COLO829 (cell line): ENCODE measurements at regions not wholly inside any gene's neighbourhood (a gene's known extent, or its start where the extent isn't known, plus 50 kb on each side); places are given as distances from the start of the nearest gene placed in this dataset.
A peak's percentile ranks its signal among the peaks of the same experiment; 100 is the strongest.
"Not testable (repeated sequence)": the region's sequence is repeated elsewhere in the genome, so short reads cannot be mapped to it uniquely, and the experiment has no call there.

Experiments
- DNase-seq: peaks from one replicate; pipeline ENCODE4 v3.0.0; 2012; ENCODE audit warnings: low spot score

DNA sequence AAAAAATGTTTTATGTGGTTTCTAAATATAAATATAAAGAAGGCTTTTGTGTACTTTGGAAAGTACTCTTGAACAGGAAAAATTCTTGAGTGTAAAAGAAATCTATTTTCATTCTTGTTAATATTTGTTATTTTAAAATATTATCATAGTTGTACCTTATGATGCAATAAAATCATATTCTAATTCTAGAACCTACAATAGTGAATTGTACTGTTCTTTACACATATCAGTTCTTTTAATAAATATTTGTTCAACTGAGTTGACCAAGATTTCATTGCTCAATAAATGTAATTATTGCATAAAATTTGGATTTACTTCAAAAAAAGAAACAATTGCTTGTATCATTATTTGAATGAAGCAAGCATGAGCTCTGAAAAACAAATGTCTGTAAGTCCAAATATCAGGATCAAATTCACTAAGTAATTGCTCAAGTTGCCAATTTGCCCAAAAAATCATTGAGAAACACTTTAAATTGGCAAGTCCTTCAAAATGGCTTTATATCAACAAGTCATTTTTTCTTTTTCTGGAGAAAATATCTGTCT lies 191.6 kb upstream of the SLC16A7 start:
- no peak for DNase-seq

DNA sequence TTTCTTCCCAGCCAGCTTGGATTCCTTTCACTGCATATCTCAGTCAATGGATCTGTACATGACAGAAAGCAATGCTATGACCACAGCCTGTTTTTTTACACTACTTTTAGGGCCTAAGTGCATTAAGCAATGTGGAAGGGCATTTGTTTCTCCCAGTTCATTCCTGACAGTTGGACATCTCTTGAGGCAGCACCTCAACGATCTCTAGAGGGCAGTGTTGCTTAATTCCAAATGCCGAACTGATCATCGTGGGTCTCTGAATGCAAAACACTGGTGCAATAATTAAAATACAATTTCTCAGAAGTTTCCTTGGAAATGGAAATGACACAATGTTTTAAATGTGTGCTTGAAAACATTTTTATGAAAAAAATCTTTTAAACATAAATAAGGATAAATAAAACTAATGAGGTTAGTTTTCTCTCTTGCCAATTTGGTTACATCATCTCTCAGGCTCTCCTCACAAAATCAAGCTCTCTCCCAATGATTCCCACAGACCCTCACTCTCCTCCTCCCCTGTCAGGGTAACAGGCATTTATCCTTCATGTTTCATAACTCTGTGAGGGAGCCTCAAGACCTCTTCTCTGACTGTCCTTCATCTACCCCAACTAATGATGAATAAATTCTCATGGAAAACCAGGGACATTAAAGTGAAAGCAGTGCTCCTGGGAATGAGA lies 192.4 kb upstream of the SLC16A7 start:
- peak; percentile 39 for DNase-seq

DNA sequence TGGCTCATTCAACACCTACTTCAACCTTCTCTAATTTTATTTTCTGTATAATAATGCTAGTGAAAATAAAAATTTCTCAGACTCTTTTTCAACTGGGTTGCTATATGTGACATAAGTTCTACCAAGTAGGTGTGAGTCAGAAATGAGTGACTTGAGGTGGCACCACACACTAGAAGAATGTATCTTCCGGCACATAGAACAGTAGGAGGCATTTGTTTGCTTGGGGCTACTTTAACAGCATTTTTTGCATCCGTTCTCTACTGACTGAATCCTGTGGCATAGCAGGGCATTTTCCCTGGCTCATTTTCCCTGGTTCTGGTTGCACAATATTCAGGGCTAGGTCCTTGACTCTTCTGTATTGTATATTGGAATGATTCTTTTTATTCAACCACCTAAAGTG lies 194.0 kb upstream of the SLC16A7 start:
- no peak for DNase-seq

DNA sequence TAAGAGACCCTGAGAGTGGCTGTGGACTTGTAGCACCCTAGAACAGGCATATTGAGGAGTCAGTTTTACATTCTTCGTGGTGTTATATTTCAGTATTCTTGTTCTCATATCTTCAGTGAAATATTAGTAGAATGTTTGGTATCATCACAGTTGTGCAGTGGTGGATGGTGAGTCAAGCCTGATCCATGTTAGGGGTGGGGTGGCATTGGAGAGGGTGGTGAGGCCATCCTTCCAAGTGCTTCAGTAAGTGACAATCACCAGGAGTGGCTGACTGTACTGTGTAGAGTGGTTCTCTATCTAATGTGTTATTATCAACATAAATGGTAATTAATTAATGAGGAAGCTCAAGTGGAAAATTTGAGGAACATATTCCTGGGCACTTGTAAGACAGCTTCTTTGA lies 197.7 kb upstream of the SLC16A7 start:
- DNase-seq, result no peak

DNA sequence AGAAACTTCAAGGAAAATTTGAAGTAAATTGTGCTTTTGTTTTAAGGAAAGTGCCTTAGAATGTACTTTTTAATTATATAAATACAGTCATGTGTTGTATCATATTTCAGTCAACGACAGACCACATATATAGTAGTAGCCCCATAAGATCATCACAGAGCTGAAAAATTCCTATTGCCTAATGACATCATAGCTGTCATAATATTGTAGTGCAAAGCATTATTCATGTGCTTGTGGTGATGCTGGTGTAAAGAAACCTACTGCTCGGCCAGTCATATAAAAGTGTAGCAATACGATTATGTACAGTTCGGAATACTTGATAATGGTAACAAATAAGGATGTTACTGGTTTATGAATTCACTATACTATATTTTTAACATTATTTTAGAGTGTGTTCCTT lies 198.9 kb upstream of the SLC16A7 start:
- no peak for DNase-seq

DNA sequence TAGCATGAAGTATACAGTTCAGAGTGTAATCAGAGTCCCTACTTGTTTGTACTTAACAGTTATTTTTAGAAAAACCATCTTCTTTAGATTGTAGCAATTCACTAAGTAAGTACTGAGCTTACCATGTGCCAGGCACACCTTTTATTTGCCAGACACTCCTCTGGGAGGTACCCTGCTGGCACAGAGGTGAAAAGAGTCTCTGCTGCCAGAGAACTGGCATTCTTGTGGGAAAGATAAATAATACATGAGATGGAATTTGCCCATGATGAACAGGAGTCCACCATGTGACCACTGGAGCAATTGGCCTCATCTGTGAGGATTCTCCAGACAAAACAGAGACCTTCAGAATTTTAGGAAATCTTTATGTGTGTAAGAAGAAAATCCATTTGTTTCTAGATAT lies 199.3 kb upstream of the SLC16A7 start:
- DNase-seq, result no peak

DNA sequence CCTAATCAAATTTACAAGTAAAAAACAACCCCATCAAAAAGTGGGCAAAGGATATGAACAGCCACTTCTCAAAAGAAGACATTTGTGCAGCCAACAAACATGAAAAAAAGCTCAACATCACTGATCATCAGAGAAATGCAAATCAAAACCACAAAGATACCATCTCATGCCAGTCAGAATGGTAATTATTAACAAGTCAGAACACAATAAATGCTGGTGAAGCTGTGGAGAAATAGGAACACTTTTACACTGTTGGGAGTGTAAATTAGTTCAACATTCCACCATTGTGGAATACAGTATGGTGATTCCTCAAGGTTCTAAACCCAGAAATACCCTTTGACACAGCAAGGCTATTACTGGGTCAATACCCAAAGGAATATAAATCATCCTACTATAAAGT lies 200.5 kb upstream of the SLC16A7 start:
- DNase-seq, result not testable (repeated sequence)

DNA sequence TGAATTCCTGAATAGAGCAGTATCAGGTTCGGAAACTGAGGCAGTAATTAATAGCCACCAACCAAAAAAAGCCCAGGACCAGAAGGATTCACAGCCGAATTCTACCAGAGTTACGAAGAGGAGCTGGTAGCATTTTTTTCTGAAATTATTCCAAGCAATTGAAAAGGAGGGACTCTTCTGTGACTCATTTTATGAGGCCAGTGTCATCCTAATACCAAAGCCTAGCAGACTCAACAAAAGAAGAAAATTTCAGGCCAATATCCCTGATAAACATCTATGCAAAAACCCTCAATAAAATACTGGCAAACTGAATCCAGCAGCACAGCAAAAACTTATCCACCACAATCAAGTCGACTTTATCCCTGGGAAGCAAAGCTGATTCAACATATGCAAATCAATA lies 202.3 kb upstream of the SLC16A7 start:
- no peak for DNase-seq

DNA sequence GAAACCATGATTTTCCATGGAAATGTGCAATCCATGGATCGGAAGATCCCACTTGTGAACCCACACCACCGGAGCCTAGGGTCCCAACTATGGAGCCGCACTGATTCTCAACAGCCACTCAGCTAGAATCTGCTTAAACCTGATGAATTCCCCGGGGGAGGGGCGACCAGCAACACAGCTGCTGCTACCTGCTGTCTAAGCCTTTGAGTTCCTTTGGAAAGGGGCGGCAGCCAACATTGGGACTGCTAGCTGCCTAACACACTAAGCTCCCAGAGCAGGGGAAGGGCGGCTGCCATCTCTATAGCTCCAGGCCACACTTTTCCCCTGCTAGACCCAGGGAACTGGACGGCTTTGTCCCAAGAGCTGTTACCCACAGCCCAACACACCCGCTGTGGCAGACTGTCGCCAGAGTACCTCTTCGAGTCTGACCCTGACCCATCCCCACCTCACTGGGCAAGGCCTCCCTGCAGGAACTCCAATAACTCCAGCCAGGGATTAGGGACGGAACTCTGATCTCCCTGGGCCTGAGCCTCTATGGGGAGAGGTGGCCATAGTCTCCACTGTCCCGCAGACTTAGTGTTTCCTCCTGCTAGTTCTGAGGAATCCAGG lies 205.8 kb upstream of the SLC16A7 start:
- no peak for DNase-seq

DNA sequence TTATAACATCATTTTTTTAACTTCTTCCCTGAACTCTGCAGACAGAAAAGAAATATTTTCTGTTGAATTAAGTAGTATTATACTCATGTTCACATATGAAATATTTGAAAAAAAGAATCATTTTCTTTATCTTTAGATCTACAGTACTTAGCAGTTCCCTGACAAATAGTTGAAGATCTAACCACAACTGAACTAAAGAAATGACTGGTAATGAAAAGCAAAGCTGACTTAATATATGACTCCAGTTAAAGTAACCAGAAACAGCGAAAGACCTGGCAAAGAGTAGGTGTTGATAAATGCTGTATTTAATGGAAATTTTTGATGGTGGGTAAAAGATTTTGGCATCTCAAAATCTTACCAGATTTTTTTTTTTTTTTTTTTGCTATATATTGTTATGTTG lies 207.1 kb upstream of the SLC16A7 start:
- no peak for DNase-seq

DNA sequence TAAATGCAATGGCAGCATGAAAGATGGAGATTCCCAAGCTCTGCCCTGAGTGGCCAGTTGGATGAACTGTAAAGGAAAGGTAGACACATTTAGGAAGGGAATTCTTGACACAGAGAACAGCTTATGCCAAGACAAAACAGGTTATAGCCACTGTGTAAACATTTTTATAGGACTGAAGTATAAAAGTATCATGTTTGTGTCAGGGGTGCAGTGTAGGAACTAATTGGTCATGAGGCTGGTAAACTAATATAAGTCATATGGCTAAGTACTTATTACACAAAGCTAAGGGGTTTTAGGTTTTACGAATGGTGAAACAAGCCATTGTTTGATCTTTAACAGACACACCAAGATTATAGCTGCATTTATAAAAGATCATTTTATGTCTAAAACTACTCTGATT lies 207.7 kb upstream of the SLC16A7 start:
- no peak for DNase-seq

DNA sequence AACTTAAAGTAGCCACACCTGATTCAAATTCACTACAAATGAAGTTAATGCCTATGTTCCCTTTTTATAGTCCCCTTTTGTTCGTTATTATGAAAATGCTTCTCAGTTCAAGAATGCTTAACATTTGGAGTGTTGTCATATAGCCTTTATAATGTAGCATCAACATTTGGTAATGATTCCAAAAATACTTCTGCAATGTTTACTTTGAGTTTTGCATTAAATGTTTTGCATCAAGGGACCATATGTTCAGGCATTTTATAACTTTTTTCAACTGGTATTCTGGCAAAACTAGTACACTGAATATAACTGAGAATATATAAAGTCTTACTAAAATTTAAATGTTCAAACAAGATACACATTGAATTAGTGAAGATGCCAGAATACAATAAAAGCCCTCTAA lies 209.6 kb upstream of the SLC16A7 start:
- no peak for DNase-seq

DNA sequence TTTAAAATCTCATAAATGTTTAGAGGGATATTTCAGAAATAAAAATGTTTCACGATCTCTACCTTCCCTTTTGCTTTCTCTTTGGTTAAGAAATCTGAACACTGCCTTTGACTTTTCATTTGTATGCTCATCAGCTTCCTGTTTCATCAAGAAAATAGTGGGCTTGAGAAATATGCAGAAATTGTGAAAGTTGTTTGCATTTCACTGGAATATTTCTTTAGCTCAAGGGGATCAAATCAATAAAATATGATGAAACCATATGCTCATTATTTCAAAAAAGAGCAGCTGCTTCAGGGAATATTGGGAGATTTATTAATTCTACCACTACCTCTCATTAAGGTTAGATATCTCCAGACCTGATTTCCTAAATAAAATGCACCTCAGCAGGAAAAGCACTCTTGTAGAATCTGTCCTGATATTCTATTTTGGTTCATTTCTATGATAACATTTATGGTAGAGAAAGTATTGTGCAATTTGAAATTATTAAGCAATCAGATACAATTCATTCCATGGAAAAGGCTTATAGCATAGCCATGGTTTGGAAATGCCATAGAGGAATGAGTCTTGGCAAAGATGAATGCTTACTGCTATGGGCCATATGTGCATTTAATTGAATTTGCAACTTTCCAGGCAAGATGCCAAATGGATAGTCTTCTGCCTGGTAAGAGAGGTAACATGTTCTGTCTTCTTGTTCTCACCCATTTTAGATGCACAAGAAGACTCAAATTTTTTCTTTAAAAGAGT lies 212.6 kb upstream of the SLC16A7 start:
- no peak for DNase-seq

DNA sequence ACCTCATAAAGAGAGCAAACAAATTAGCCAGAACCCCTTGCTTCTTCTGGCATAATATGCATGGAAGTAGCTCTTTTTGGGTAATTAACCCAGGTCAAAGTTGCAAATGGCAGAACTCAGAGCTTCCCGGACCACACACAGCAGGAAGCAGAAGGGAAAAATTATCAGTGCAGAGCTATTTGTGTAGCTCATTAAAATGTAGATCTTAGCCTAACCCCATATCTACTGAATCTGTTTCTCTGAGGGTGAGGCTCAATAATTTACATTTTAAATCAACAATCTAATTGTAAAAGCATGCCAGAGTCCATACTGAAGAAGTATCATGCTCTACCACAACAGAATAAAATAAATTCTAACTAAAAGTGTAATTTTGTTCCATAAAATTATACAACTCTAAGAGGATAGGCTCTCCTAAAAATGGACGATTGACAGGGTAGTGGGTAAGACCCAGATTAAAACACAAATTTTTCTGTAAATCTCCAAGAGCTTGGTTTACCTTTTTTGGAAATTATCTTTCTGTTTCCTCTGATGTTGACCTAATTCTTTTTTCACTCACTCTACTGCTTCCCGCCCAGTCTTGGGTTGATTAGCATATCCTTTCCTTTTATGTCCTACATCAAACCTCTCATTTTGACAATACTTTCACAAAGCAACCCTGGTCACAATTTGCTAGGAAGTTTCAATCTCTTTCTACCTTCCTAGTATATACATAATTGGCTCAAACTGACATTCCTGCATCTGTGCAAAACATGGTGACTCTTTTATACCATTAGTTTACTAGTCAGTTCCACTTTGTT lies 213.3 kb upstream of the SLC16A7 start:
- no peak for DNase-seq

DNA sequence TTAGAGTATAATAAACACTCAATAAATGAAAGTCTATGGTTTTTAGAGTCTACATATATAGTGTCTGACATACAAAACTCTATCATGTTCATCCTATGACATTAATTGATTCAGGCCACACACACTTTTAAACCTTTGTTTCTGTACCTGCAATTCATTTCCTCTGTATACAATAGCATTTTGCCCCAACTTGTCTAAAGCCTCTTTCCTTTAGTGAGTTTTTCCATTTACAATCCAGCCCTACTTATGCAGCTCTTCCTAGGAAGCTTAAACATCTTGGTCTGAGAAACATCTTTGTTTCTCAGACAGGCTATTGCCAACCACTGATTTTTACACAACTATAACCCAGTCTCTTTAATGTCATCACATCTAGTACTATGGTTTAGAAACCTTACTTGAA lies 214.7 kb upstream of the SLC16A7 start:
- DNase-seq, result no peak

DNA sequence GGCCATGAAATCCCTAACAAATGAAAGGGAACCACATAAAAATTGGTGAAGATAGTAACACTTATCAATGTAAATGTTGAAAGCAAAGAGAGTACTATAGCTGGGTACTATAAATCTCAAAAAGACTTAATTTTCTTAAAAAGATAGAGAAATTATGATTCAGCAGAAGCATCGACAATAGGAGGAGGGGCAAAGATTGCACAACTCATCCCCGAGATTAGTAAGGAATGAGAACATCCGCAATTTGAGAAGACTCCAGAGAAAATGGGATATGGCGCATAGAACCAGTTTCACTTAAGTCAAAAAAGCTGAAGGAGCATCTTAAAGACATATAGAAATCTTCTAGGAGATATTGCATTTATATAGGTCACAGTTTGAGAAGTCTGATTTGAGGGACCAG lies 220.2 kb upstream of the SLC16A7 start:
- no peak for DNase-seq

DNA sequence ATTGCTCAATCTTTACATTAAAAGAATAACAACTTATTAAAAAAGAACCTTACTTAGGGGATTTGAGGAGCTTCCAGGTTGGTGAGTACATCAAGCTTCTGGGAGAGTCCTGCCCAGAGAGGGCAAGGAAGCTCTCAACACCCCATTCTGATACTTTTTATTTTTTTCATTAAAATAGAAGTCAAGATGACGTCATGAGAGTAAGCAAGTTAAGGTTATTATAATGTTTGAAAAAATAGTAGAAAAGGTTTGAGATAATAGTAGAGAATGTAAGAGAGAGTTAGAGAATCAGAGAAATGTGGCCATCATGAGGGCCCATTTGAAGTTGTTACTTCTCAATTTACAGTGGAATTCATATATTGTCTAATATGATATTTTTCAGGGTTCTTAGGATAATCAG lies 221.0 kb upstream of the SLC16A7 start:
- DNase-seq, result no peak

DNA sequence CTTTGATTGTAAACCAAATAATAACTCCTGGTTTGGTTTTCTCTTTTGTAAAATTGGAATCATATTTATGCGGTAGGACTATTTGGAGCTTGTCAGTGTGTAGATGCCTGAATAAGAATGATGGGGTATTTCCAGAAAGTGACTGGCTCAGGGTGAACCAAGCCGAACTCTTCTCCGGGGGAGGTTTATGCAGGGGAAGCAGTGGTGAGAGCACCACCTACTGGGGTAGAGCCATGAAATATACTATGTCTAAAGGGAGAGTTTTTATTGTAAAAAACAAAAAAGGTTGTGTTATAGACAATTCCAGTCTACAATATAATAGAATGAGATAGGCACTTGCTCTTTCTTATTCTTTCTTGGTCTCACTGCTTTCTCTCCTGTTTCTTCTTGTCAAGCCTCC lies 222.9 kb upstream of the SLC16A7 start:
- no peak for DNase-seq

DNA sequence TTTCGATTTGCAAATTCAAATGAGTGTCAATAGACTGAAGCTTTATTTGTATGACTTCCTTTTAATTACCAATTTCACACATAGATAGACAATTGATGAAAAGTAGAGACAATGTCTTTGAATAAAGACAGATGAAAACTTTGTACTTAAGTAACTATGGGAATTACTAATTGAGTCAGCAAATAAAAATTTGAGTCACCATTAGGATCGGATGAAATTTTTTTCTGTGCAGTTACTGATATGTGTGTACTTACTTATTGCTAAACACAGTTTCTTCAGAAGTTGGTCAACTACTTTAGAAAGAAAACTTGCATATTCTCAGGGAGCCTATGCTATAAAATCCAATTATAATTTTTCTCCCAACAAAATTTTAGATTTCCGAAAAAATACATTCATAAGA lies 224.9 kb upstream of the SLC16A7 start:
- no peak for DNase-seq

DNA sequence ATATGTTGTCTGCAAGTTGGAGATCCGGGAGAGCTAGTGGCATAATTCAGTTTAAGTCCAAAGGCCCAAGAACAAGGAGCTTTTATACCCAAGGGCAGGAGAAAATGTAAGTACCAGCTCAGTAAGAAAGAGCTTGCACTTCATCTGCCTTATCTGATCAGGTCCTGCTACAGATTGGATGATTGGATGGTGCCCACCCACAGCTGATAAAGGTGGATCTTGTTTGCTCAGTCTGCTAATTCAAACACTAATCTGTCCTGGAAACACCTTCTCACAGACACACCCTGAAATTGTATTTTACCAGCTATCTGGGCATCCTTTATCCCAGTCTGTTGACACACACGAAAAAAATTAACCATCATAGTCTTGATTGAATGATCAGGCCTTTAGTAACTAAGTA lies 230.7 kb upstream of the SLC16A7 start:
- DNase-seq, result no peak

DNA sequence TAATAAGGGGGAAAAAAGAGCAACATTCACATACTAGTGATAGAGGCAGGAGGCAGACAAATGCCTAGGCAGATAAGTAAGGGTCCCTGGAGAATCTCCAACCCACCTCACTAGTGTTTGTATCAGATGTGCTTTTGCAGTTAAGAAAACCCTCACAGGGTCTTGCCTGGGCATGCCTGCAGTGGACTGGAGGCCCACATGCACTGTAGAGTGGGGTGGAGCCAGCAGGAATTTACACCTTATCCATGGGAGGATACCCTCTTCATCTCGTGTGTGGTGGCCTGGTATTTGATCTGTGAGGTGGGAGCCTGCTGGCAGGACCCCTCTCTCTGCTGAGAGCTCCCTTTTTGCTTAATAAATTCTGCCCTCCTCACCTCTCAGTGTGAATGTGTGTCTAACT lies 238.0 kb upstream of the SLC16A7 start:
- no peak for DNase-seq

DNA sequence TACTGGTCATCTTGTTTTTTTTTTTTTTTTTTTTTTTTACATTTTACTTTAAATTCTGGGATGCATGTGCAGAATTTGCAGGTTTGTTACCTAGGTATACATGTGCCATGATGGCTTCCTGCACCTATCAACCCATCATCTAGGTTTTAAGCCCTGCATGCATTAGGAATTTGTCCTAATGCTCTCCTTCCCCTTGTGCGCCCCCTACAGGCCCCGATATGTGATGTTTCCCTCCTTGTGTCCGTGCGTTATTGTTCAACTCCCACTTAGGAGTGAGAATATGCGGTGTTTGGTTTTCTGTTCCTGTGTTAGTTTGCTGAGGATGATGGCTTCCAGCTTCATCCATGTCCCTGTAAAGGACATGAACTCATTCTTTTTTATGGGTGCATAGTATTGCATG lies 249.6 kb upstream of the SLC16A7 start:
- not testable (repeated sequence) for DNase-seq

DNA sequence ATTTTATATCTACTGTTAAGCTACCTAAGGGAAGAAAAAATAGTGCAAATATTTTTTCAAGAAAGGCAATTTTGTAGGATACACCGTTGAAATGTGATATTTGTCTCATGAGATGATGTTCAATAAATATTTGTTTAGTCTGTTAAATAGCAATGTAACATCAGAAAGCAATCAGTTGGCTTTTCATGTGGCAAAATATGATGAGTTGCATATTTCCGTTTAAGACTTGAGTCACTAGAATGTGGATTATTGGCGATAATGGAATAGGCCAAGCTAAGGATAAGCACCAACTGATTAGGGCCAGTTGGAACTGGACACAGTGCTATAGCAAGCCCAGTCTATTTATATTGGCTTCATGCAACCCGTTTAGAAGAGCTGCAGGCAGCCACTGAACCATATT lies 250.4 kb upstream of the SLC16A7 start:
- no peak for DNase-seq
